Panc1 (cell line): ENCODE measurements at regions not wholly inside any gene's neighbourhood (a gene's known extent, or its start where the extent isn't known, plus 50 kb on each side); places are given as distances from the start of the nearest gene placed in this dataset.

ENCODE experiments used
- POLR2AphosphoS5 ChIP-seq: IDR thresholded peaks from 2 replicates; pipeline ENCODE4 v1.6.1; 2012; ENCODE audit warnings: mild to moderate bottlenecking, low read depth, low read length, moderate library complexity
- TF ChIP-seq, protein P1 (sequence below): fragments of 450-650 bp; IDR thresholded peaks from 2 replicates; pipeline ENCODE4 v1.5.1; 2017; ENCODE audit warnings: mild to moderate bottlenecking

DNA sequence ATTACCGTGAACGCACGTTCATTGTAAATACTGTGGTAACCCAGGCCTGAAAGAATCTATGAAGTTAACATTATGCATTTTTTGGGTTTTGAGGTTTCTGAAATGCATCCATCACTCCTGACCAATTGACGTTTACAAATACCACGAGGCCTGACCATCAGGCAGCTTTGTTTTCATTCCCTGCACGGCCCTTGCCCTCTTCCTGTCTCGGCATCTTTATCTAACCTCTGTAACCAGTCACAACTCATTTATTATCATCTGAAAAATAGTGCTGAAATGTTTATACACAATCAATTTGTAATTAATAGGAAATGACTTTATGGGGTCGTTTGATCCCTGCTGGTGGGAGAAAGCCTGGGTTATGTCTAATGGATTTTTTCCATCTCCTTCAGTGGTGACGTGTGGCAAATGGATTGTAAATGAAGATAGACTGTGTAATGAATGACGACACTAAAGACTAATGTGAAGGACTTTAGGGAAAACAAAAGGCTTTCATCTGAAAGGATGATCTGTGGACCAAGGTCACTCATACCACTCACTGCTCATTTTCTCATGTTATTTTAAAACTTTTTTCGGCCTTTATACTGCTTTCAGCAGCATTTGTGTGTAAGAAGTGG is 102.7 kb upstream of the SORBS2 start:
- TF ChIP-seq, protein P1, sequence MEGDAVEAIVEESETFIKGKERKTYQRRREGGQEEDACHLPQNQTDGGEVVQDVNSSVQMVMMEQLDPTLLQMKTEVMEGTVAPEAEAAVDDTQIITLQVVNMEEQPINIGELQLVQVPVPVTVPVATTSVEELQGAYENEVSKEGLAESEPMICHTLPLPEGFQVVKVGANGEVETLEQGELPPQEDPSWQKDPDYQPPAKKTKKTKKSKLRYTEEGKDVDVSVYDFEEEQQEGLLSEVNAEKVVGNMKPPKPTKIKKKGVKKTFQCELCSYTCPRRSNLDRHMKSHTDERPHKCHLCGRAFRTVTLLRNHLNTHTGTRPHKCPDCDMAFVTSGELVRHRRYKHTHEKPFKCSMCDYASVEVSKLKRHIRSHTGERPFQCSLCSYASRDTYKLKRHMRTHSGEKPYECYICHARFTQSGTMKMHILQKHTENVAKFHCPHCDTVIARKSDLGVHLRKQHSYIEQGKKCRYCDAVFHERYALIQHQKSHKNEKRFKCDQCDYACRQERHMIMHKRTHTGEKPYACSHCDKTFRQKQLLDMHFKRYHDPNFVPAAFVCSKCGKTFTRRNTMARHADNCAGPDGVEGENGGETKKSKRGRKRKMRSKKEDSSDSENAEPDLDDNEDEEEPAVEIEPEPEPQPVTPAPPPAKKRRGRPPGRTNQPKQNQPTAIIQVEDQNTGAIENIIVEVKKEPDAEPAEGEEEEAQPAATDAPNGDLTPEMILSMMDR: no peak
- no peak for TF ChIP-seq POLR2AphosphoS5
